Activated naive CD8-positive, alpha-beta T cell (primary cell): ENCODE measurements at regions not wholly inside any gene's neighbourhood (a gene's known extent, or its start where the extent isn't known, plus 50 kb on each side); places are given as distances from the start of the nearest gene placed in this dataset.
A peak's percentile ranks its signal among the peaks of the same experiment; 100 is the strongest.

Experiments
- H3K27ac Mint-ChIP-seq: one replicate; pipeline ENCODE4 v1.8.0; 2021; ENCODE audit warnings: mixed read lengths
- H3K27me3 Mint-ChIP-seq: one replicate; pipeline ENCODE4 v1.8.0; 2021; ENCODE audit warnings: mixed read lengths
- H3K36me3 Mint-ChIP-seq: one replicate; pipeline ENCODE4 v1.8.0; 2021; ENCODE audit warnings: mixed read lengths
- H3K4me1 Mint-ChIP-seq: one replicate; pipeline ENCODE4 v1.8.0; 2021; ENCODE audit warnings: low read depth, mixed read lengths
- H3K4me3 Mint-ChIP-seq: one replicate; pipeline ENCODE4 v1.8.0; 2021; ENCODE audit warnings: mild to moderate bottlenecking, mixed read lengths
- H3K9me3 Mint-ChIP-seq: one replicate; pipeline ENCODE4 v1.8.0; 2021; ENCODE audit warnings: low read depth, mixed read lengths

DNA sequence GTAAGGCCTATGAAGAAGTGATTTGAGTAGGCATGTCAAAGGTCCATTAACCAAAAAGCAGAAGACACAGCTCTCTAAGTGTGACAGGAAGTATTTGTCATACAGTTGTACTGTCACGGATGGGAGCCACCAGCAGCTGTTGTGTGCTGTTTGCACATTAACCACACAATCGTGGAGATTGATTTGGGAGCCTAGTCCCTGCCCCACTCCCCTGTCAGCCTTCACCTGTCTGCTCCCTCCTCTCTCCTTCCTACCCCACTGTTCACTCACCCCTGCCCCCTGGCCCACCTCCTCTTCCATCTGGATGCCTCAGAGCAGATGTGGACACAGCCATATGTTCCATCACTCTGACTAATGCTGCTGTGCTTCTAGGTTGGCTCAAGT, 124.7 kb upstream of the SPACA1 start:
- no peak overlapping the region for H3K4me3 Mint-ChIP-seq
- H3K4me1 Mint-ChIP-seq: peaks cover 2% of the 10 kb centered on the region
- peaks cover 4% of the 10 kb centered on the region for H3K27me3 Mint-ChIP-seq

DNA sequence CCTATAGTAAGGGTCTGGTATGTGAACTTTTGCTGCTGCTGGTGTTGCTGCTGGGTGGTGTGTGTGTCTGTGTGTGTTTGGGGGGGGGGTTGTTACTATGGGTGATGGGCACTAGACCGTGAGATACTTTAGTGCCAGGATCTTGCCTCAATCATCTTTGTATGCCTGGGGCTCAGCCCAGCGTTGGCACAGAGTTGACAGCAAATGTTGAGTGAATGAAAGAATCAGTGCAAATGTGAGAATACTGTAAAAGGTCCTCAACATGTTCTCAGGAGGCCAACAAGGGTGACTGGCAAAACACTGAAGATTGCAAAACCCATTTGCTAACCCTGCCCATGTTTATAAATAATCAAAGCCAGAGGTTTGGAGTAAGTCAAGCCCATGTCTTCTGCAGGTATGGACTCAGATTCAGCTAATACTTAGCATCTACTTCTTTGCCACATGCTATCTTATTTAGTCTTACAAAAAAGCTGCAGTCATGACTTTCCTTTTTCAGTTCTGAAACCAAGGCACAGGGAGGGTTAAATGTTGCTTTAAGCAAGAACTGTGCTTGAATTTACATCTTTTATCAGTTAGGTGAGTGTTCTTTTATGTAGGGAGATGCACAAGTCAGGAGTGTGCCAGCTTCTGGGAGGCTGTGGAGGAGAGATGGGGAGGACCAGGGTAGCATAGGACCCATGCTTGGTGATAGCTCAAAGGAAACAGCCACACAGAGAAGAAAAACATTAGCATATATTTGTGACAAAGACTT, 125.3 kb upstream of the SPACA1 start:
- no peaks in the 10 kb centered on the region for H3K36me3 Mint-ChIP-seq
- H3K27me3 Mint-ChIP-seq: peaks cover 4% of the 10 kb centered on the region
- no peaks in the 10 kb centered on the region for H3K9me3 Mint-ChIP-seq
- H3K27ac Mint-ChIP-seq: no peak overlapping the region
- H3K4me1 Mint-ChIP-seq: peaks cover 2% of the 10 kb centered on the region
- H3K4me3 Mint-ChIP-seq: no peak overlapping the region

More for the DNA sequence above, 124.7 kb upstream of the SPACA1 start:
- no peaks in the 10 kb centered on the region for H3K36me3 Mint-ChIP-seq
- no peaks in the 10 kb centered on the region for H3K9me3 Mint-ChIP-seq
- H3K27ac Mint-ChIP-seq: no peak overlapping the region

DNA sequence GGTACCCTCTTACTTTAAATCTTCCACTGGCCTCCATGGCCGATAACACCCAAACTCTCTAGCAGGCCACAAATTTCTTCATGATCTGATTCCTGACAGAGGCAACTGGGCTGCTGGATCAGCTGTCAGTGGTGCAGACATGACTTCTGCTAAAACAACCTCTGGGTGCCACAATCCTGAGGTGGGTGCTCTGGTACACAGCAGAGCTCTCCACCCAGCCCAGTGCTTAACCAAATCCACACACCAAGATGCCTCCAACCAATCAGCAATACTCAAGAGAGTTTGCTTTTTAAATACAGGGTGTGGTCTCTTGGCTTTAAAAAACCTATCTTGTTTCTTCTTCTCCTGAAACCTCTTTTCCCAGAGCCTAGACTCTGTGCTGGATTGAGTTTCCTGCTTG, 126.6 kb upstream of the SPACA1 start:
- H3K9me3 Mint-ChIP-seq: no peaks in the 10 kb centered on the region
- H3K4me1 Mint-ChIP-seq: peaks cover 2% of the 10 kb centered on the region
- peaks cover 4% of the 10 kb centered on the region for H3K27me3 Mint-ChIP-seq

DNA sequence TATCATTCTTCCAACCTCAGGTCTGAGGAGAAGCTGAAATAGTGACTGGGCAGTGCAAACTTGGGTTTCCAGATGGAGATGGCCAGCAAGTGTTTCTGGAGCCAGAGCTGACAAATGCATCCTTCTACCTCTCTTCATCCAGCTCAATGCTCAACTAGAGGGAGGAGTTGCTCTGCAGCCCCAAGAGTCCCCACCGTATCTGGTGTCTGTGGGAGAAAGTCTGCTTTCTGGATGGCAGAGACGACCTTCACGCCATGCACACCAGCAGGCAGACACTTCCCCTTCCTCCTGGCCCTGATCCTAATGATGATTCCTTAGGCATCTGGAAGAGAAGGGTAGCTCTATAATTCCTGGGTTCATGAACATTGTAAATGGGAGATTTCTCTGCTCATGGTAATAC, 127.4 kb upstream of the SPACA1 start:
- H3K4me3 Mint-ChIP-seq: no peak overlapping the region
- H3K27ac Mint-ChIP-seq: no peak overlapping the region

More for the DNA sequence above, 126.6 kb upstream of the SPACA1 start:
- no peak overlapping the region for H3K4me3 Mint-ChIP-seq
- no peak overlapping the region for H3K27ac Mint-ChIP-seq
- H3K36me3 Mint-ChIP-seq: no peaks in the 10 kb centered on the region

DNA sequence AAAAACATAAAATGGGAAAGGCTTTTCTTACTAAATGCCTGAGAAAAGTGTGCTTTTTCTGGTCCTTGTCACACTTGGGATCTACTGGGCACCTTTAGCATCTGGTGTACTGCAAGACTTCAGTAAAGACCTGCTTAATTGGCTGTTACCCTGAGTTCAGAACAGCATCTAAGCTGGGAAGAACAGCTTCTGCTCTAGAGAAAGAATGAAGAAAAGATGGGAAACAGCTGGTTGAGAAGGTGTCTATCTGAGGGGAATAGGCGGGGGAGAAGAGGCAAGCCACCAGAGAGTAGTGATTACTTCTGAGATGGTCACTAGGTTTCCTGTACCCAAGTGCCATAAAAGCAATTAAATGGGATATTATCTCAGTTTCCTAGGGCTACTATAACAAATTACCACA, 128.2 kb upstream of the SPACA1 start:
- no peak overlapping the region for H3K27ac Mint-ChIP-seq
- H3K9me3 Mint-ChIP-seq: no peaks in the 10 kb centered on the region
- H3K4me1 Mint-ChIP-seq: peaks cover 15% of the 10 kb centered on the region
- no peaks in the 10 kb centered on the region for H3K36me3 Mint-ChIP-seq
- no peak overlapping the region for H3K4me3 Mint-ChIP-seq
- H3K27me3 Mint-ChIP-seq: peaks cover 4% of the 10 kb centered on the region

More for the DNA sequence above, 127.4 kb upstream of the SPACA1 start:
- peaks cover 9% of the 10 kb centered on the region for H3K4me1 Mint-ChIP-seq
- peaks cover 4% of the 10 kb centered on the region for H3K27me3 Mint-ChIP-seq
- no peaks in the 10 kb centered on the region for H3K36me3 Mint-ChIP-seq
- no peaks in the 10 kb centered on the region for H3K9me3 Mint-ChIP-seq

DNA sequence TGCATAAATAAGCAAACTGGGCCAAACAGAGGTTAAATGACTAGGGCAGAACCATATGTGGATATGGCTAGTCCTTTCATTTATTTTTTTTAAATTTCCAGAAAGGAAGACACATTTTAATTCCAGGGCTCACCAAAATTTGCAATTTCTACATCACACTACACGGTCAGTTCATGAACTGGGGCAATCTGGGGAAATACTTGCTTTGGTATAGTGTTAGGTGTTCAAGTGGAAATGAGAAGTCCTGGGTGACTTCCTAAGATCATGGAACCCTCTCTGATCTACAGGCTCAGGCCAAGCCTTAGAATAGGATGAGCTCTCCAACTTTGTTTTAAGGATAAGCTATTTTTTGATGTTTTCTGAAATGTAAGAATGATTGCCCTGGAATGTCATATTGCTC, 128.6 kb upstream of the SPACA1 start:
- Mint-ChIP-seq H3K9me3 (no peaks in the 10 kb centered on the region), H3K36me3 (no peaks in the 10 kb centered on the region), H3K27me3 (peaks cover 4% of the 10 kb centered on the region), H3K27ac (no peak overlapping the region), H3K4me3 (no peak overlapping the region), H3K4me1 (peaks cover 19% of the 10 kb centered on the region)

DNA sequence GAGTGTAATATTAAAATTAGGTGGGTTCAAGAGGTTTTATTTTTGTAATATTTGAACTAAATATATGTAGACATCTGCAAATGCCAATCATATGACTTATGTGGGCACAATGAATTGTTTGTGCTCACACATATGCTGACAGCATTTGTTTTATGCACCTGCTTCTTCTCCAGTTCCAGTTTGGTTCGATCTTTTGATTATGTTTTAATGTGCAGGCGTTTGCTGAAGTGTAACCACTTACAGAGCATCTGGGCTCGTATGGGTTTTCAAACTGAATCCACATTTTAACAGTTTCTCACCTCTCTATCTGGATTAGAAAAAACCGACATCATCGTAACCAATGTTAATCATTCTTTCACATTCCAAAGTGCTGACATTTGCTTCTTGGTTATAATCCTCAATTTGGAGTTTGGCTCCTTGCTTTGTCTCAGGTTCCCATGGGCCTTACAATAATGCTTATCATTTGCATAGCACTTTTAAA, 129.1 kb upstream of the SPACA1 start:
- Mint-ChIP-seq H3K27me3 (peaks cover 4% of the 10 kb centered on the region), H3K4me3 (no peak overlapping the region), H3K36me3 (no peaks in the 10 kb centered on the region), H3K4me1 (peaks cover 20% of the 10 kb centered on the region), H3K27ac (no peak overlapping the region), H3K9me3 (no peaks in the 10 kb centered on the region)

DNA sequence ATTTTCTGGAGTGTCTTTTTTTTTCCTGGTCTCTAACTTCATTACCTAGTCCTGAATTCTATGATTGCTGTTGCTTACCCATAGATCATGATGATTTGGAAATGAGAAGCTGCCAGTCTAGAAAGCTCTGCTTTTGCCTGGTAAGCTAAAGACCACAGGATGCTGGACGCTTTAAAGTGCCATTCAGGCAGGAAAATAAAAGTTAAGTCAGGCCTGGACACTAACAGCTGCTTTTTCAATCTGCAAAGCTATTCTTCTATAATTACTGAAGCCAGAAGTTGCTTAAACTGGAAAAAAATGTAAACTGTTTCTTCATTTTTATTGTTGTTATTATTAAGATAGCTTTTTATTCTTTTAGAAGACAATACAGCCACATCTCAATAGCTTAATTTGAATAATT, 129.8 kb upstream of the SPACA1 start:
- Mint-ChIP-seq H3K9me3 (no peaks in the 10 kb centered on the region), H3K36me3 (no peaks in the 10 kb centered on the region), H3K27ac (no peak overlapping the region), H3K4me3 (no peak overlapping the region), H3K27me3 (peaks cover 4% of the 10 kb centered on the region), H3K4me1 (peaks cover 20% of the 10 kb centered on the region)

DNA sequence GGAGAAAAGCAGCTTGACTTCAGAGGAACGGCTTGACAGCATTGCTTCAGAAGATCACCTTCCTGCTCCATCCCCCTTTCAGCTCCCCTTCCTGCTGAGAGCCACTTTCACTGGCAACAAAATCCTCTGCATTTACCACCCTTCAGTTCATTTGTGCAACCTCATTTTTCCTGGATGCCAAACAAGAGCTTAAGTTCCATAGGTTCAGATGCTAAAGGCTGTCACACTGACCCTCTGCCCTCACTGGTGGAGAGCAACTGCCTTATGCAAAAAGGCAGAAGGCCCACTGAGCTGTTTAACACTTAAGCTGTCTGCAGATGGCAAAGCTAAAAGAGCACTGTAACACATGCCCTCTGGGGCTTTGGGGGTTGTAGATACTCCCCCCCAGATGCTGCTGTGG, 131.2 kb upstream of the SPACA1 start:
- Mint-ChIP-seq H3K4me3 (no peak overlapping the region), H3K27me3 (peaks cover 4% of the 10 kb centered on the region), H3K9me3 (no peaks in the 10 kb centered on the region), H3K36me3 (no peaks in the 10 kb centered on the region), H3K27ac (no peak overlapping the region), H3K4me1 (peaks cover 18% of the 10 kb centered on the region)

DNA sequence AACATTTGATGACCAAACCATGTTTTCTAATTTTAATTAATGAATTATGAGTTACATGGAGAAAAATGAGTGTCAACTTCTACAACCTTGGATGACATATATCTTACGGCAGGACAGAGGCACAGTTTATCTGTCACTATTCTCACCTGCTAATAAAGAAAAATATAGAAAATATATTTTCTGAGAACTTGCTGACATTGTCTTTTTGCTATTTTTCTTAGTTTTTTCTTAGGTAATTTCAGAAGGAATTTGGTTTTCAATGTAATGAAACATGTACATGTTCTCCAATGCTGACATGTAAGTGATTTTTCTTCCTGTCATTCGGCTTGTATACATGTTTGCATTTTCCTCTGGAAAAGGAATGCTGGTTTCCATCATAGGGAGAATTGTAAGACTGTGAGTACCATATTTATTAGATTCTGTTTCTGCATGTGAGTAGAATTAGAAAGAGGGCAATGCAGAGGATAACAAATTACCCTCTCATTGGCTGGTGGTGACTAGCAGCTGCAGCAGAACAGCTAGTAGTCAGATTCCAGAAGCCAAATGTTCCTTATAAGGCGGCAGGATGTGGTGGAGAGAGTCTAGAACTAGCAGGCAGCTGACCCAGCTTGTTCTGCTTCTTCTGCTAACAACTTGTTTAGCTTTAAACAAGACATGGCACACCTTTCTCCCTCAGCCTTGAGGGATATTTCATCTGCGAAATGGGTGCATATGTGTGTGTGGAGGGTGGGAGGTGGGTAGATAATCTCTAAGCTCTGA, 132.8 kb upstream of the SPACA1 start:
- H3K27me3 Mint-ChIP-seq: no peaks in the 10 kb centered on the region
- no peaks in the 10 kb centered on the region for H3K36me3 Mint-ChIP-seq
- H3K4me3 Mint-ChIP-seq: no peak overlapping the region
- H3K4me1 Mint-ChIP-seq: peaks cover 21% of the 10 kb centered on the region
- H3K9me3 Mint-ChIP-seq: no peaks in the 10 kb centered on the region
- no peak overlapping the region for H3K27ac Mint-ChIP-seq

DNA sequence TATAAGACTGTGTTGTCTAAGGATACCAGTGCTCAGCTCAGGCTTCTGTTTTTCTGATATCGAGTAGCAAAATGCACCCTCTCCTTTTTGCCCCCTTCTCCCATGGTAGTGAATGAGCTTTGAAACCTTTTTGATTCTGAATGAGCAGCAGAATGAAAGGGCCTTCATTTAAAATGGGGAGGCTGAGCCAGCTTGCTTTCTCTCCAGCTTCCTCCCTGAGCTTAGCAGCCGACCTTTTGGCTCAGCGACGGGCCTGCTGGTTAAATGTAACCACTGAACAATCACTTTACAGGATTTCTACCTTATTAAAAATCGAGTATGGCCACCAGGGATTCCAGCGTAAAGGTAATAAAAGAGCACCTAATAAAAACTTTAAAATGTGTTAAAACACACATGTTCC, 133.7 kb upstream of the SPACA1 start:
- Mint-ChIP-seq H3K27ac (no peak overlapping the region), H3K27me3 (no peaks in the 10 kb centered on the region), H3K4me3 (no peak overlapping the region), H3K36me3 (no peaks in the 10 kb centered on the region), H3K4me1 (peaks cover 29% of the 10 kb centered on the region), H3K9me3 (no peaks in the 10 kb centered on the region)

DNA sequence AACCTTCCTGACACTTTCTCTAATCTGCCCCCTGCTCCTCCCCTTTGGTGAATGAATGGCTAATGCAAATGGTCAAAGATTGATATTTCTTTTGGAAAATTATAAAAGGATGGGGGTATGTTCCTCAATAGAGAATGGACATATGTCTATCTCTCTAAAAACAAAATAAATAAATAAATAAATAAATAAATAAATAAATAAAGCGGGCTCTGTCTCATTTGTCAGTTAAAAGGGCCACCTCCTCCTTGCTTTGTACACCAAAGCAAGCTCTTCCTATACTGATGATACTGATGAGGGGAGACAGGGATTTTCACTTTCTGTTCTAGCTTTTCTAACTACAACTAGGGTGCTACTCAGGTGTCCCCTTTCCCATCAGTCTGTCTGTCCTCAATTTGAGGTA, 135.5 kb upstream of the SPACA1 start:
- no peak overlapping the region for H3K4me3 Mint-ChIP-seq
- H3K36me3 Mint-ChIP-seq: no peaks in the 10 kb centered on the region
- H3K27ac Mint-ChIP-seq: no peak overlapping the region
- H3K27me3 Mint-ChIP-seq: no peaks in the 10 kb centered on the region
- no peaks in the 10 kb centered on the region for H3K9me3 Mint-ChIP-seq
- peaks cover 47% of the 10 kb centered on the region for H3K4me1 Mint-ChIP-seq

DNA sequence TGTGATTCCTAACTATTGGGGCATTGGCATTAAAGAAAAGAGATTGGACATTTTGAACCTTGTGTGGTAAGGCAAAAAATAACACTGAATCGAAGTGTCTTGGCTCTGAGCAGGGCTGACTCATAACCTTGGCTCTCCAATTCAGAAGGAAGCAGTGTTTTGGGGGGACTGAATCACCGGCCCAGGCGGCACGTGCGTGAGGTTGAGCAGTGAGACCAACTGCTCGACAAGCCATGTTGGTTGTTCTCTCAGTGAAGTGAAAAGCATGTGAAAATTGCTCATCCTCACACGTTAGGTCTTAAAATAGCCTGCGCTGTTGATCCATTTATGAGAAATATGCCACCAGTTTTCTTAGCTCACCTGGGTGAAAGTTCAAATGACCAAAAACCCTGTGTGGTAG, 137.8 kb upstream of the SPACA1 start:
- Mint-ChIP-seq H3K36me3 (no peaks in the 10 kb centered on the region), H3K27ac (peak overlapping the region; percentile 66), H3K9me3 (no peaks in the 10 kb centered on the region), H3K4me1 (peaks cover 43% of the 10 kb centered on the region), H3K27me3 (no peaks in the 10 kb centered on the region), H3K4me3 (no peak overlapping the region)

DNA sequence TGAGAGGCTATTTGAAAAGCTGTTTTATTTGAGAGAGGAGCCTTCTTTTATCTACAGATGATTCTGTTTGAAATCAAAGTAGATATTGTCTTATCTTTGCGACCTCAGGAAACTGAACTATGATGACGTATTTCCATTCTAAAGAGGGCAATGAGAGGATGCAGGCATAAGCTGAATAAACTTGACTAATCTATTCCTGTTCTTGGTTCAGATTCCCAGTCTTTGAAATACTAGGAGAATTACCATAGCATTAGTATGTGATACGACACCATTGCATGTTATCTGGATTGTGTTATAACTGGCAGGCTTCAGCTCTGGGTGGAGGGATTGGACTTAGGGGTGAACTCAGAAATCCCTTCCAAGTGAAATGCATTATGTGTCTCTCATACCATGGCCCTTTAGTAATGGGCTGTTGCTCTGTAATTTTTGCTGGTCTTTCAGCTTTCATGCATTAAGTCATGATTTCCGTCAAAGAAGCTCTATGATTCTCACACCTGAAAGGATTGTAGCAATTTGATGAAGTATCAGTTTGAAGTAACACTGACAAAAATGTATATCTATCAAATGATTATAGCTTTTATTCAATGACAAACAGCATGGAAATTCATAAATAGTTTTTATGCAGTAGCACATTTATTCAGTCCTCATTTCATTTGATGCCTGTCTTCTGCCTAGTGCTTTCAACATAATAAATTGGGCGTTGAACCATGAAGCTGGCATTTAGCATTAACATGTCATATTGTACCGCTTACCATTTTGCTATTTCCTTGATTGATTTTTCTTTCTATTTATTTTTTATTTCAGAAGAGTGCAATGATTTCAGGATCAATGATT, 138.4 kb upstream of the SPACA1 start:
- Mint-ChIP-seq H3K4me3 (peak overlapping the region; percentile 33), H3K9me3 (no peaks in the 10 kb centered on the region), H3K36me3 (no peaks in the 10 kb centered on the region), H3K4me1 (peaks cover 39% of the 10 kb centered on the region), H3K27me3 (no peaks in the 10 kb centered on the region), H3K27ac (peak overlapping the region; percentile 66)

DNA sequence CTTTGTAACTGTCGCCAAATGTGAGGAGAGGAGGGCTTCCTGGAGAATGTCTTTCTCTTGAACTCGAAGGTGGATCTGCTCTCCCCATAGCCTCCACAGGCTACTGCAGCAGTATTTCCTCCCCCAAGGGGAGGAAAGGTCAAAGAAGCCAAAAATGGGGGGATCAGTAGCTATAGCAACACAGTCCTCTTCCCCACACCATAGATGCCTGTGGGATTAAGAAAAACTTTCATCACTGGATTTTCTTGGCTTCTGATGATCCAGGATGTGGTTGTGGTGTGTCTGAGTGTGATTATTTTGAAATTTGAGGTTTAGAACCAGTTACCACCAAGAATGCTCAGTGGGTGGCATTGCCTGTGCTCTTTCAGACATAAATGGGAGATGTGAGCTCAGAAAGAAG, 140.1 kb upstream of the SPACA1 start:
- Mint-ChIP-seq H3K4me1 (peaks cover 36% of the 10 kb centered on the region), H3K36me3 (no peaks in the 10 kb centered on the region)

More for the DNA sequence above, 140.1 kb upstream of the SPACA1 start:
- Mint-ChIP-seq H3K27me3 (no peaks in the 10 kb centered on the region), H3K9me3 (no peaks in the 10 kb centered on the region), H3K4me3 (peak overlapping the region; percentile 21), H3K27ac (peak overlapping the region; percentile 38)
